ENCODE measurements at regions not wholly inside any gene's neighbourhood (a gene's known extent, or its start where the extent isn't known, plus 50 kb on each side); places are given as distances from the start of the nearest gene placed in this dataset.
A peak's percentile ranks its signal among the peaks of the same experiment; 100 is the strongest.

DNA sequence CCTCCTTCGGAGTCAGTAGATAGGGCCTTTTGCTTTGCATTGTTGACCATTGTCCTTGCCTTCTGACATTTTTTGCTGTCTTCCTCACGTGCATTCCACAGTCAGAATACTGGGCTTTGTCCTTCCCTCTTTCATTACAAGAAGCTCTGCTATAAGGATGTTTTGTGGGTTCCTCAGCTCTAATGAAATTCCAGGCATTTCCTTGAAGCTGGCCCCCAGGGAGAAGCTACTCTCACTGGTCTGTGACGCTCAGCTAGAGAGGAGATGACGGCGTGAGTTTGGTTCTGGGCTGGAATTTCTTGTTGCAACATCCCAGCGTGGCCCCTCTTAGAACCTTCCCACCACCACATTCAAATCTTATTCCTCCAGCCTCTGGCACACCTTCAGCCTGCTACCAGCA is 210.2 kb downstream of the TJP1 start:
- TF ChIP-seq, protein P1, sequence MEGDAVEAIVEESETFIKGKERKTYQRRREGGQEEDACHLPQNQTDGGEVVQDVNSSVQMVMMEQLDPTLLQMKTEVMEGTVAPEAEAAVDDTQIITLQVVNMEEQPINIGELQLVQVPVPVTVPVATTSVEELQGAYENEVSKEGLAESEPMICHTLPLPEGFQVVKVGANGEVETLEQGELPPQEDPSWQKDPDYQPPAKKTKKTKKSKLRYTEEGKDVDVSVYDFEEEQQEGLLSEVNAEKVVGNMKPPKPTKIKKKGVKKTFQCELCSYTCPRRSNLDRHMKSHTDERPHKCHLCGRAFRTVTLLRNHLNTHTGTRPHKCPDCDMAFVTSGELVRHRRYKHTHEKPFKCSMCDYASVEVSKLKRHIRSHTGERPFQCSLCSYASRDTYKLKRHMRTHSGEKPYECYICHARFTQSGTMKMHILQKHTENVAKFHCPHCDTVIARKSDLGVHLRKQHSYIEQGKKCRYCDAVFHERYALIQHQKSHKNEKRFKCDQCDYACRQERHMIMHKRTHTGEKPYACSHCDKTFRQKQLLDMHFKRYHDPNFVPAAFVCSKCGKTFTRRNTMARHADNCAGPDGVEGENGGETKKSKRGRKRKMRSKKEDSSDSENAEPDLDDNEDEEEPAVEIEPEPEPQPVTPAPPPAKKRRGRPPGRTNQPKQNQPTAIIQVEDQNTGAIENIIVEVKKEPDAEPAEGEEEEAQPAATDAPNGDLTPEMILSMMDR (IDR thresholded peaks at IDR 0.05; ENCODE audit: low read depth, low read length), result no peak
- peak; percentile 10 for DNase-seq (ENCODE audit: extremely low read depth, low read depth)

DNA sequence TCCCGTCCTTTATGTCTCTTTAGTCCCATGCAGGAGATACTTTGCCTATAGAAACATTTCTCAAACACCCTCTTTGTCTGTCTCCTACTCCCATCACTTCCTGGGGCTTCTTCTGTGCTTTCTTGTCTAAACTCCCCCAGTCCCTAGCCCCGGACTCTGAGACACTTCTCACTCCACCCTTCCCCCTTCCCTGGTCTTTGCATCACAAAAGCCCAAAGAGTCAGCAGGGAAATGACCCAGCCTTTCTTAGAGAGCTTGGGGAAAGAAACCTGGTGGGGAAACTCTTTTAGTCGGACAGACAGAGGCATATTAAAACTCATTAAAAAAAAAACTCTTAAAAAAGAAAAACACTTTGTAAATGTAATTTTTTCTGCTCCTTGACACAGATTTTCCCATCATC is 211.2 kb downstream of the TJP1 start:
- TF ChIP-seq, protein P1 (IDR thresholded peaks at IDR 0.05; ENCODE audit: low read depth, low read length), result no peak
- no peak for DNase-seq (ENCODE audit: extremely low read depth, low read depth)

DNA sequence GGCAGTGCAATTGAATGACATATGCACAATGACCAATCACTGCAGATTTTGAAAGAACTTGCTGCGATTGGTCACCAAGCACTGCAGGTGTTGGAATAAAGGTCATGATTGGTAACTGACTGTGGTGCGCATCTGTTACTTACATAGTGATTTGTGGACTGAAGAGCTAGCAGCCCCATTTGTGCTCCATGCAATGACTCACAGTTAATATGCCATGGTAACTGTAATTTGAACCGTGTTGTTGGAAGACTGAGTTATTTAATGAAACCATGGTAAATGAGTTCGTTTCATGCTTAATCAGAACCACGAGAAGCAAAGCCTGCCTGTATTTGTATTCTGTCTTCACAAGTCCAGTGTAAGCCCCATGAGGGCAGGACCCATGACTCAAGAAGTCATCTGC is 220.5 kb downstream of the TJP1 start:
- TF ChIP-seq, protein P1 (IDR thresholded peaks at IDR 0.05; ENCODE audit: low read depth, low read length), result no peak
- no peak for DNase-seq (ENCODE audit: extremely low read depth, low read depth)

DNA sequence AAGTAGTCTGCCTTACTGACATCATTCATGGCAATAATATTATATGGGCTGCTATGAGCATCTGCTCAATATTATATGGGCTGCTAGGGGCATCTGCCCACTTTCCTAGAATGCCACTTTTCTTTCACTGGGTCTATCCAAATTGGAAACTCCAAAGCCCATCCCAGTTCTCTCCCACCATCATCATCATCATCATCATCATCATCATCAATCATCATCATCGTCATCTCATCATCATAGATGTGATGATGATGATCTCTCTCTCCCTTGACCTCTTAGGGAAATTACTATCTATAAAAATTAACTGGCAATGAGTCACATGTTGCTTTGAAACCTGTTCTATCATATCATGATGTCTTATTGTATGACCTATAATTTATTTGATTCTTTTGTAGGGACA is 222.0 kb downstream of the TJP1 start:
- TF ChIP-seq, protein P1 (IDR thresholded peaks at IDR 0.05; ENCODE audit: low read depth, low read length), result no peak
- no peak for DNase-seq (ENCODE audit: extremely low read depth, low read depth)

DNA sequence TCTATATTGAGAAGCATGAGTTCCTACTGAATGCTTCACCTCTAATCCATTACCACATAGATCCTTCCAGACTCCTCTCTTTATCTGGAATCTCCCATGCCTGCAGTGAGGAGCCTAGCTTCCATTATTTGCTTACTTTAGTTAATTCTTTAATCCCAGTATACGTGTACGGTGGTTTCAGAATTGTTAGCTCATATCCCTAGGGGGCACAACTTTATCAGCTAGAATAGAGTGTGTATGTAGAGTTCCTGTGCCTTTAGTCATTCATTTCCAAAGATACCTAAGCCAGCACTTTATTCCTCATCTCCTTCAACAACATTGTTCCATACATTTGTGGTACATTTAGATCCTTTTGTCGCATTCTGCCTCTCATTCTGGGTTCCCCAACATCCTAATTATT is 226.0 kb downstream of the TJP1 start:
- DNase-seq (ENCODE audit: extremely low read depth, low read depth), result no peak
- TF ChIP-seq, protein P1 (IDR thresholded peaks at IDR 0.05; ENCODE audit: low read depth, low read length), result peak; percentile 11

DNA sequence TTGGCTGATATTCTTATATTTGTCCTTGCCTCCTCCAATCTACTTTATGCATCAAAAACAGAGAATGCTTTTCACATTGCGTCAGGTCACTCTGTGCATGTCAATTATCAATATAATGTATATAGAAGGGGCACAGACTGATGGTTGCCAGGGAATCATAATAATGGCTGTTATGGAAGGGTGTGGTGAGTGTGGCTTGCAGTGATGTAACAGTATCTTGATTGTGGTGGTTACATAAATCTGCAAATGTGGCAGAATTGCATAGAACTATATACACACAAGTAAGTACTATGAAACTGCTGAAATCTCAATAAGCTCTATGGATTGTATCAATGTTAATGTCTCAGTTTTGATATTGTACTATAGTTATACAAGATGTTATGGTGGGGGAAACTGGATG is 228.6 kb downstream of the TJP1 start:
- TF ChIP-seq, protein P1 (IDR thresholded peaks at IDR 0.05; ENCODE audit: low read depth, low read length), result no peak
- no peak for DNase-seq (ENCODE audit: extremely low read depth, low read depth)

DNA sequence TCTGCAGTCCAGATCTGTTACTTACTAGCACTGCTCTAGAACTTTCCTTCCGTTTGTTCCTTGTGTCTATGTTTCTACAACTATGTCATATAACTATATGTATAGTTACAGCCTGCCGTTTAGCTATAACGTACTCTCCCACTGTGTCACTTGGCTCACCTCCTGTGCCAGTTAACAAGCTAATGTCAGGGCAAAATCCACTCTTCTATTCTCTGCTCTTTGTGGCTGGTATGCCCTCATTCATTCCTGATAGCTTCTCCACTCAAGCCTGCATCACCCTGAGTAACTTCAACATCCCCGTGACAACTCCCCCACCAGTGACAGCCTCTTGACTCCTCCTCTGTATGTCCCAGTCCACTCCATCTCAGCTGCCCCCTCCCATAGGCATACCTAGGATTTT is 229.2 kb downstream of the TJP1 start:
- TF ChIP-seq, protein P1 (IDR thresholded peaks at IDR 0.05; ENCODE audit: low read depth, low read length), result no peak
- no peak for DNase-seq (ENCODE audit: extremely low read depth, low read depth)

Data from AG09319 (cell line).